HEK293T (cell line): ENCODE measurements at regions not wholly inside any gene's neighbourhood (a gene's known extent, or its start where the extent isn't known, plus 50 kb on each side); places are given as distances from the start of the nearest gene placed in this dataset.

Experiments used
- ELF4 ChIP-seq: fragments of 450-650 bp; IDR thresholded peaks from 2 replicates; pipeline ENCODE4 v1.6.1; 2017; ENCODE audit warnings: antibody characterized with exemption
- FOXA1 ChIP-seq: fragments of 450-650 bp; IDR thresholded peaks from 2 replicates; pipeline ENCODE4 v1.6.1; 2016; ENCODE audit warnings: mild to moderate bottlenecking
- FOXK2 ChIP-seq: fragments of 450-650 bp; IDR thresholded peaks from 2 replicates; pipeline ENCODE4 v1.6.1; 2016; ENCODE audit warnings: mild to moderate bottlenecking
- HDGF ChIP-seq: fragments of 450-650 bp; IDR thresholded peaks from 2 replicates; pipeline ENCODE4 v1.6.1; 2017; ENCODE audit warnings: antibody characterized with exemption, borderline replicate concordance
- SP1 ChIP-seq: fragments of 450-650 bp; IDR thresholded peaks from 2 replicates; pipeline ENCODE4 v1.6.1; 2017
- SUZ12 ChIP-seq: fragments of 450-650 bp; IDR thresholded peaks from 2 replicates; pipeline ENCODE4 v1.6.1; 2016; ENCODE audit warnings: mild to moderate bottlenecking
- TARDBP ChIP-seq: fragments of 450-650 bp; IDR thresholded peaks from 2 replicates; pipeline ENCODE4 v1.6.1; 2016

DNA sequence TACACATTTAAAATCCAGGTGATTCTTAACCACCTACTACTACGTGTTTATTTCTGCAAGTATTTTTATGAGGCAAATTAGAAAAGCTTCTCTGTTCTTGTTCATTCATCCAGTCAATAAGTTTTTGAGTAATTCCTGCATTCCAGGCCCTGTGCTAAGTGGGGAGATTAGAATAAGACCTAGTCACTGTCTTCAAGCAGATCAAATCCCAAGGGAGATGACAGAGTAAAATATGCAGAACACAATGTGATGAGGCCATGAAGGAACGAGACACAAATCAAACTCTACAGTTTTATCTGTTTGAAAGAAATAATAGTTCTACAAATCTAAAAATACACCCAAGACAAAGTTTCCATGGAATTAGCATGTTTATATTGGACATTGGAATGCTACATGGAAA, 158.8 kb downstream of the CEP120 start:
- TF ChIP-seq HDGF (no peak), ELF4 (no peak), TARDBP (no peak), SUZ12 (no peak), FOXK2 (no peak), FOXA1 (no peak), SP1 (no peak)
